ENCODE measurements at regions not wholly inside any gene's neighbourhood (a gene's known extent, or its start where the extent isn't known, plus 50 kb on each side); places are given as distances from the start of the nearest gene placed in this dataset.
"Not testable (repeated sequence)": the region's sequence is repeated elsewhere in the genome, so short reads cannot be mapped to it uniquely, and the experiment has no call there.

DNA sequence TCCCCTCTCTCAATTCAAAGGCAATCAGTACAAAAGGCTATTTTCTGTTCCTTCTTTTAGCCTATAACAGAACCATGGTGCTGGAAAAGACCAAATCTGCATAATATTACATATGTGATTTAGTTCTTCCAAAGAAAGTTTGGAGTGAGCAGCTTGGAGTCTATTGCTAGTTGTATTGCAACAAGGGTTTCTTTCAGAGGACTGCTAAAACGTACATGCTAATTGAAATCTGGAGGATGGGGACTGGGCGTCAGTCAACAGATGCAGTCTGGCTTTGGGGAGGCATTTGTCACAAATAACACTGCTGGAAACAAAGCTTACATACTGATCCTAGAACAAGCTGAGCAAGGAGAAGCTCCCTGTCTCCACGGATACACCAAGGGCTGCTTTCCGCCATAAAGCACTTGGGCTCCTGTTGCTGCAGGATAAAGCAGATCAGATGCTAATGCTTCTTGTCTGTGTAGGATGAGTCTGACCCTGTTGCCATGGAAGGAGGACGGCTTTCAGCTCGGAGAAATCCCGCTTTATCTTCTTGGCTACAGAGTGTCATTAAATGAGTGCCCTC is 883.5 kb downstream of the SORCS1 start:
- peaks cover 10% of the 10 kb centered on the region for H3K36me3 Mint-ChIP-seq
- H3K27ac Mint-ChIP-seq: no peak overlapping the region
- no peaks in the 10 kb centered on the region for H3K27me3 Mint-ChIP-seq
- ATAC-seq: no peak
- H3K4me3 Mint-ChIP-seq: no peak overlapping the region
- H3K4me1 Mint-ChIP-seq (ENCODE audit: low read depth in 2 of 2): no peaks in the 10 kb centered on the region
- no peak for DNase-seq (ENCODE audit: low spot score)
- peaks cover 27% of the 10 kb centered on the region for H3K9me3 Mint-ChIP-seq

DNA sequence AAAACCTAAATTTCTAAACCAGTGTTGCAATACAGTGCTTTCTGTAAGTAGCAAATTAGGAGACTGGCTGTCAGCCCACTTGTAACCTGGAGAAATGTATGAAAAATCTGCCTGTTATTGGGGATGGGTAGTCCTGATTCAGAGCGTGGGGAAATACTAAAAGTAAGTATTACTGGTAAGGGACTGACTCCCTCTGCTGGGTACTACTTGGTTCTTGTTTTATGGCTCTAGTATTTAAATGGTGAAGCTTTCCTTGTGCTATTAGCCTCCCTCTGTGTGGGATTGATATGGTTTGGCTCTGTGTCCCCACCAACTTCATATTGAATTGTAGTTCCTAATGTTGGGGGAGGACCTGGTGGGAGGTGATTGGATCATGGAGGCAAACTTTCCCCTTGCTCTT is 886.1 kb downstream of the SORCS1 start:
- Mint-ChIP-seq H3K27me3 (no peaks in the 10 kb centered on the region), H3K36me3 (peaks cover 4% of the 10 kb centered on the region), H3K9me3 (peaks cover 25% of the 10 kb centered on the region), H3K27ac (no peak overlapping the region), H3K4me3 (no peak overlapping the region), H3K4me1 (ENCODE audit: low read depth in 2 of 2) (no peaks in the 10 kb centered on the region)
- no peak for ATAC-seq
- no peak for DNase-seq (ENCODE audit: low spot score)

DNA sequence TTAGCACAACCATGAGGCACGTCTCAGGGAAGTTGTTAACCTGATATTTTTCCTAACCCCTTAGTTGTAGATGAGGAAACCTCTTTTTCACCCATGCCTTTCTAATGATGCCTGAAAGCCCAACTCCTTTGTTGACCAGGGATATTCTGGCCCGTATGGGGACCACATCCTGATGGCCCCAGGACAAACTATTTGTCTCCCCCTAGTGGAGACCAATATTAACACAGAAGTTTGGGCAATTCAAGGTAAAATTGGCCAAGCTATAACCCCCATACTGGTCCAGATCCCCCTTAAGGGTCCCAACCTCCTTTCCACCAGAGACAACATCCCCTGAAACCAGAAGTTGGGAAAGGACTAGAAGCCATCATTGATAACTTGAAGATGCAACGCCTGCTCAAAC is 893.3 kb downstream of the SORCS1 start:
- Mint-ChIP-seq H3K27me3 (no peaks in the 10 kb centered on the region), H3K4me3 (no peak overlapping the region), H3K9me3 (peaks cover 12% of the 10 kb centered on the region), H3K27ac (no peak overlapping the region), H3K36me3 (peaks cover 6% of the 10 kb centered on the region), H3K4me1 (ENCODE audit: low read depth in 2 of 2) (no peaks in the 10 kb centered on the region)
- no peak for ATAC-seq
- no peak for DNase-seq (ENCODE audit: low spot score)

DNA sequence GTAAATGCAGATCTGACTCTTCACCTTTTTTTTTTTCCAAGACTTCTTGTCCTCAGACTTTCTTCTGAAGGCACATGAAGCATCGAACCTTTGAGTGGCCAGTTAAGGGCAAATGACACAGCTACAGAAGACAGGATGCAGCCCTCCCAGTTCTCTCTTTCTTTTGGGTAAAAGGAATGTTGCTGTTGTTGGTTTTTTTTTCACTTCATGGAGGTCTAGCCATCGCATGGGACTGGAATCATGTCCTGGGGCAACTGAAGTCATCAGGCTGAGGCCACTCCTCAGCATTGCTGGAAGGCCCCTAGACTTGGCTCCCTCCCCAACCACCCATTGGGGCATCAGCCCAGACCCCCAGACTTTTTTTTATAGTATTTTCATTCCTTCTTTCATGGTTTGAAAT is 896.5 kb downstream of the SORCS1 start:
- no peak for DNase-seq (ENCODE audit: low spot score)
- Mint-ChIP-seq H3K36me3 (peaks cover 6% of the 10 kb centered on the region), H3K9me3 (peaks cover 16% of the 10 kb centered on the region), H3K4me1 (ENCODE audit: low read depth in 2 of 2) (no peaks in the 10 kb centered on the region), H3K4me3 (no peak overlapping the region), H3K27ac (no peak overlapping the region), H3K27me3 (no peaks in the 10 kb centered on the region)
- no peak for ATAC-seq

DNA sequence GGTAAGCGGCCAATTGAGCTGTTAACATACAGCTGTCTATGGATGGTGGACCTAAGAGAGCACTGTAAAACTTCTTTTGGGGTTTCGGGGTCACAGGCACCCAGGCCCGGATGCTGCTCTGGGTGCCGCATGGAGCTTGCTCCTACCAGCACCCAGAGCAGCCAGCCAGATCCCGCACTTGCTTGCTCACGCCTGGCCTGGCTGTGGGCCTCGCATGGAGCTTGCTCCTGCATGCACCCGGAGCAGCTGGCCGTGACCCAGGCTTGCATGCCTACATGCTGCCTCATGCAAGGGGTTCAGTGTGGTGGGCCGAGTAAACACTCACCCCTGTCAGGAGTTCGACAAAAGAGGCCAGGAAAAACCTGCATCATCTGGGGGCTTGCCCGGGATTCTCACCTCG is 896.9 kb downstream of the SORCS1 start:
- ATAC-seq (no peak), DNase-seq (ENCODE audit: low spot score) (no peak)
- Mint-ChIP-seq H3K36me3 (peaks cover 6% of the 10 kb centered on the region), H3K9me3 (peaks cover 17% of the 10 kb centered on the region), H3K4me3 (no peak overlapping the region), H3K27ac (no peak overlapping the region), H3K27me3 (no peaks in the 10 kb centered on the region), H3K4me1 (ENCODE audit: low read depth in 2 of 2) (no peaks in the 10 kb centered on the region)

DNA sequence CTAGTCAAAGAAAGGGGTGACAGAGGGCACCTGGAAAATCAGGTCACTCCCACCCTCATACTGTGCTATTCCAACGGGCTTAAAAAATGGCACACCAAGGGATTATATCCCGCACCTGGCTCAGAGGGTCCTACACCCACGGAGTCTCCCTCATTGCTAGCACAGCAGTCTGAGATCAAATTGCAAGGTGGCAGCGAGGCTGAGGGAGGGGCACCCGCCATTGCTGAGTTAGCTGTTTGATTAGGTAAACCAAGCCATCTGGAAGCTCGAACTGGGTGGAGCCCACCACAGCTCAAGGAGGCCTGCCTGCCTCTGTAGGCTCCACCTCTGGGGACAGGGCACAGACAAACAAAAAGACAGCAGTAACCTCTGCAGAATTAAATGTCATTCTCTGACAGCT is 907.1 kb downstream of the SORCS1 start:
- ATAC-seq; DNase-seq (ENCODE audit: low spot score); H3K27ac Mint-ChIP-seq; H3K36me3 Mint-ChIP-seq; H3K4me3 Mint-ChIP-seq; H3K27me3 Mint-ChIP-seq; H3K4me1 Mint-ChIP-seq (ENCODE audit: low read depth in 2 of 2): not testable (repeated sequence)
- H3K9me3 Mint-ChIP-seq: peaks cover 10% of the 10 kb centered on the region

DNA sequence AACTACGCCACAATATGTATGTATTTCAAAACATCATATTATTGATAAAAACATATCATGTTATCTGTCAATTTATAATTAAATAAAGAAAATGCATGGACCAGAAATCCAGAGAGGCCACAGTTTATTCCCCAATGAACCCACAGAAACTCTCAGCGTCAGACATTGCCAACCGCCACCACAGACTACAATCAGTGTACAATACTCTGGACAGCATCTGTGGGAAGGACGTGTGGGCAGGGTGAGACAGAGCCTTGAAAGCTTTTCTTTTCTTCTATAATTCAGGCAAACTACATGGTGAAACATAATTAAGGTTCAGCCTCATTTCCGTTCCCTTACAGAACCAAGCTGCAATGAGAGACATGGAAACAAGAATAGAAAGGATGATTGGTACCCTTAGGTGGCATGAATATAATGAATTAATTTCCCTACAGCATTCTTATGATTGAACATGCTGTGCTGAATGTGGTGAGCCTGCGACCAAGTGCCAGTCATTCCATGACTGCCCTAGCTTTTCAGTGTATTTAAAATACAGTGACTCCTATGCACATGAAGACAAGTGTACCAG is 909.3 kb downstream of the SORCS1 start:
- no peaks in the 10 kb centered on the region for H3K27me3 Mint-ChIP-seq
- peaks cover 4% of the 10 kb centered on the region for H3K36me3 Mint-ChIP-seq
- peaks cover 13% of the 10 kb centered on the region for H3K9me3 Mint-ChIP-seq
- H3K27ac Mint-ChIP-seq: no peak overlapping the region
- ATAC-seq (no peak), DNase-seq (ENCODE audit: low spot score) (no peak)
- H3K4me3 Mint-ChIP-seq: no peak overlapping the region
- H3K4me1 Mint-ChIP-seq (ENCODE audit: low read depth in 2 of 2): no peaks in the 10 kb centered on the region

DNA sequence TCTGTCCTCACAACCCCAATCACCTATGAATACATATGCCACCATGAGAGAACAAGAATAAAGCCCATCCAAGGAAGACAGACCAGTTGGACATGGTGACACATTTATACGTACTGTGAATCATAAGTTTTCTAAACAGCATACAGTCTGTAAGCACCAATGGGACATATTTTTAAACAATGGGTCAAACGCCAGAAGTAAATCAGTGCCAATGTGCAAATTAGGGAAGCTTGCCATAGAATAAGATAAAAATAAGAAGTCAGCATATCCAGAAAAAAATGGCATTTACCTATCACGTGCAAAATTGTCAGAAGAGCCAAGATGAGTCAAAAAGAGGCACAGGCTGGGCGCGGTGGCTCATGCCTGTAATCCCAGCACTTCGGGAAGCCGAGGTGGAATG is 910.4 kb downstream of the SORCS1 start:
- Mint-ChIP-seq H3K4me1 (ENCODE audit: low read depth in 2 of 2) (no peaks in the 10 kb centered on the region), H3K4me3 (no peak overlapping the region), H3K36me3 (peaks cover 4% of the 10 kb centered on the region), H3K9me3 (peaks cover 16% of the 10 kb centered on the region), H3K27me3 (no peaks in the 10 kb centered on the region), H3K27ac (no peak overlapping the region)
- ATAC-seq (no peak), DNase-seq (ENCODE audit: low spot score) (no peak)

DNA sequence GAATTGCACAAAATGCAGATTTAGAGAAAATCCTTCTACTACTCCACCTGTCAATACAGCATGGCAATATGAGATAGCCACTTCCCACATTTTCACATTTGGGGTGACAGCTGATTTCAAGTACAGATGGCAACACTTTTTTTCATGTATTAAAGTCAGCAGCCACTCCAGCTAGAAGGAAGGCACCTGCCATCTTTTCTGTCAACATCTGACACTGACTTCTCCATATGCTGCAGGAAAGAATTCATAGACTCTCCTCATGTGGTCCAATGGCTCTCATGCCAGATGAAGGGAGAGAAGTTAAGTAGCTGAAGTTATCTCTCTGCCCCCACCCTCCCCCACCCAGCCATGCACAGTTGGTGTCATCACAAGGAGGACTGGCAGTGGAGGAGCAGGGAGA is 912.0 kb downstream of the SORCS1 start:
- H3K36me3 Mint-ChIP-seq: peaks cover 4% of the 10 kb centered on the region
- no peak for DNase-seq (ENCODE audit: low spot score)
- H3K4me1 Mint-ChIP-seq (ENCODE audit: low read depth in 2 of 2): no peaks in the 10 kb centered on the region
- no peak overlapping the region for H3K4me3 Mint-ChIP-seq
- peaks cover 19% of the 10 kb centered on the region for H3K9me3 Mint-ChIP-seq
- H3K27me3 Mint-ChIP-seq: no peaks in the 10 kb centered on the region
- no peak overlapping the region for H3K27ac Mint-ChIP-seq
- no peak for ATAC-seq

DNA sequence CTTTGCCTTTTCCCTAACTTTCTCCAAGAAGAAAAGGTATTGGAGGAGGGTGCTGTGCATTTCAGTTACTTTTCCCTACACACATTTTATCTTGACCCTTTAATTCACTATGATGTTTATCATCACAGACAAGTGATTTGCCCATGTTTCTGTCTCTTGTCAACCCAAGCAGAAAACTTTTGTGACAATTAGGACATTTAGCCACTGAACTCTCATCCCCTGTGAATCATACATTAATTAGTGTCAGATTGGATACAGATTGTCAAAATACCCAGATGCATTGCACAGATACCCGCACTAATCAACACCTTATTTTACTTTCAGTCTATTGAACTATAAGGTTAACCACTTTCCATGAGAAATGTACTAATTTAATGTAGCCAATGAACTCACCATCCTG is 912.9 kb downstream of the SORCS1 start:
- DNase-seq (ENCODE audit: low spot score): no peak
- no peak for ATAC-seq
- Mint-ChIP-seq H3K4me3 (no peak overlapping the region), H3K4me1 (ENCODE audit: low read depth in 2 of 2) (no peaks in the 10 kb centered on the region), H3K36me3 (peaks cover 4% of the 10 kb centered on the region), H3K27me3 (no peaks in the 10 kb centered on the region), H3K27ac (no peak overlapping the region), H3K9me3 (peaks cover 21% of the 10 kb centered on the region)

DNA sequence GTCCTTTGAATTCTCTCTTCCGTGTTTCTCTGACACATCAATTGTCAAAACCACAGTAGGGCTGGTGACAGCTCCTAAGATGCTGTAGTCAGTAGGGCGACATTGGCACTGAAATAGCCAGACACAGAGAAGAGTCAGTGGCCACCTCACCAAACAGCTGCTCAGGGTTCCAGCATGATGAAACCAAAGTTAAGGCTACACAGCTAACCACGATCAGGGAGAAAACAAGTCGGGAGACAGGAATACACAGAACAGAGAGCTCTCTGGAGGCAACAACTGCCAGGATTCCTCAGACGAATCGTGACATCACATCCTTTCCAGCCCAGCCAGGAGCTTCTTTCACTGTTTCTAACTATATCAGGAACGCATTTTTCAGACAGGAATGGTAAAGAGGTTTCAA is 922.2 kb downstream of the SORCS1 start:
- no peak overlapping the region for H3K27ac Mint-ChIP-seq
- no peak for DNase-seq (ENCODE audit: low spot score)
- ATAC-seq: no peak
- H3K4me3 Mint-ChIP-seq: no peak overlapping the region
- no peaks in the 10 kb centered on the region for H3K4me1 Mint-ChIP-seq (ENCODE audit: low read depth in 2 of 2)
- peaks cover 7% of the 10 kb centered on the region for H3K9me3 Mint-ChIP-seq
- no peaks in the 10 kb centered on the region for H3K36me3 Mint-ChIP-seq
- H3K27me3 Mint-ChIP-seq: no peaks in the 10 kb centered on the region

DNA sequence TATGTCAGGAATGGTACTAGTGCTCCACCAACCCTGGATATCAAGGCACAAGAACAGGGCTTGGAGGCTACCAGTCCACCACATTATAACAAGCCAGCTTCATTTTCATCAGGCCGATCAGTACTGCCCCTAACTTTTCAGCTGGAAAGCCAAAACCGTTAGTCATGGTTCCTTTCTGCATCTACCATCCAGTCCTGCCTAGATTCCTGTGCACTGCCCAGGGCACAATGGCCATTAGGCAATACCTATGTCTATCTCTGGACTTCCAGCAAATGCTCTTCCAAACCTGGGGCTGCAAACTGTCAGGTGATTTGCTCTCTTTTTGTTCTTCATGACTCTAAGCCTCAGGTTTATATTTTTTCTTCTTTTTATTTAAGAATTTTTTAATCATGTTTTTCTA is 937.7 kb downstream of the SORCS1 start:
- no peak for ATAC-seq
- no peak for DNase-seq (ENCODE audit: low spot score)
- Mint-ChIP-seq H3K4me3 (no peak overlapping the region), H3K4me1 (ENCODE audit: low read depth in 2 of 2) (no peaks in the 10 kb centered on the region), H3K27ac (no peak overlapping the region), H3K27me3 (no peaks in the 10 kb centered on the region), H3K9me3 (peaks cover 8% of the 10 kb centered on the region), H3K36me3 (no peaks in the 10 kb centered on the region)

DNA sequence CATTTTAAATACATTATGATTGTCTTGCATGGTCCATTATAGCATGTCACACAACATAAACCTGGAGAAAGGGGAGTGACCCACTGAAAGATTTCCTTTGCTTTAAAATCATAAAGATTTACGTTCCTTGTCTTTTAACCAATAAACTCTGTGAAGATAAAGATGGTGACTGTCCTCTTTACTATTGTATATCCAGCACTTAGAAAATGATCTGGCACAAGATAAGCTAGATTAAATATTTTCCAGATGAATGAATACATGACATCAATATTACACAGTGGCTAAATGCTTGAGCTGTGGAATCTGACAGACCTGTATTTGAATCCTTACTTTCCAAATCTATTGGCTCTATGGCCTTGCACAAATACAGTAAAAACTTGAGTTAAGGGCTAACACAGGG is 938.4 kb downstream of the SORCS1 start:
- Mint-ChIP-seq H3K4me3 (no peak overlapping the region), H3K4me1 (ENCODE audit: low read depth in 2 of 2) (no peaks in the 10 kb centered on the region), H3K27ac (no peak overlapping the region), H3K27me3 (no peaks in the 10 kb centered on the region), H3K9me3 (peaks cover 6% of the 10 kb centered on the region), H3K36me3 (peaks cover 2% of the 10 kb centered on the region)
- DNase-seq (ENCODE audit: low spot score) (no peak), ATAC-seq (no peak)

DNA sequence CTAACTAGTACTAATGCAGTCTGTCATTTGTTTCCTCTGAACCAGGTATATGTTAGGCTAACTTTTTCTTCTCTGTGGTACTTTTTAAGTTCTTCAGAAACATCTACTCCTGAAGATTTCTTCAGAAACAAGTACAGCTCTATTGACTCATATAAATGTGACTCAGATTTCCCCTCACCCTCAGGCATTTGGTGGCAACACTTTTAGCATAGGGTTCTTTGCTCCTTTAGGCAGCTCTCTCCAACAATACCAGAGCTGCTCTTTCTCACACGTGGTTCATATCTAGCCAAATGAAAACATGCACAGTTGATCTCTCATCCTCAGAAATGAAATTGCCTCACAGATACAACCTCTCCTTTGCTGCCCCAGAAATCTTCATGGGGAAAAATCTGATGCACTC is 939.8 kb downstream of the SORCS1 start:
- Mint-ChIP-seq H3K4me3 (no peak overlapping the region), H3K27ac (no peak overlapping the region), H3K9me3 (peaks cover 6% of the 10 kb centered on the region), H3K4me1 (ENCODE audit: low read depth in 2 of 2) (no peaks in the 10 kb centered on the region), H3K36me3 (peaks cover 5% of the 10 kb centered on the region), H3K27me3 (no peaks in the 10 kb centered on the region)
- ATAC-seq (no peak), DNase-seq (ENCODE audit: low spot score) (no peak)

DNA sequence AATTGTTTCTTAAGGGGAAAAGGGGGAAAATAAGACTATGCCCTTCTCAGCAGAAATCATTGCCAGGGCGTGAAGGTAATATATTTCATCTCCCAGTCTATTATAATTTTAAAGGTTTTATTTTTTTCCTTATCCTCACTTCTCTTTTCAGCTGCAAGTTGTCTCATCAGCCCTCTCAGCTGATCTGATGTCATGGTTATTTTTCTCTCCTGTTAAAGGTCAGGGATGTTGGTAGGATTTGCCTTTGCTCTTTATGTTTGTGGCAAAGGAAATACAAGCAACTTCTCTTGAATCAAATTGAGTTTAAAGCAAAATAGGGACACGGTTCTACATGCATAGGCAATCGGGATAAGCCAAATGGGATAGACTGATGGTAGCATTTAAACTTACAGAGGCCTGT is 946.9 kb downstream of the SORCS1 start:
- Mint-ChIP-seq H3K4me1 (ENCODE audit: low read depth in 2 of 2) (no peaks in the 10 kb centered on the region), H3K4me3 (no peak overlapping the region), H3K9me3 (no peaks in the 10 kb centered on the region), H3K27me3 (no peaks in the 10 kb centered on the region), H3K27ac (no peak overlapping the region), H3K36me3 (peaks cover 5% of the 10 kb centered on the region)
- no peak for ATAC-seq
- DNase-seq (ENCODE audit: low spot score): no peak

All from natural killer cell treated with Interleukin-12 subunit alpha and Interleukin-12 subunit beta and Interleukin-15 and Interleukin-18, amount 100 ng/mL, for 72 hours (primary cell).